ENCODE measurements at regions not wholly inside any gene's neighbourhood (a gene's known extent, or its start where the extent isn't known, plus 50 kb on each side); places are given as distances from the start of the nearest gene placed in this dataset.

- no peak for DNase-seq
- Histone ChIP-seq H3K36me3 (no peaks in the 10 kb centered on the region), H3K4me3 (no peak overlapping the region), H3K9me3 (no peaks in the 10 kb centered on the region), H3K27me3 (peaks cover 0 to 2% of the 10 kb centered on the region in 2 donors), H3K27ac (no peak overlapping the region), H3K4me1 (no peaks in the 10 kb centered on the region)
- TF ChIP-seq CTCF (IDR thresholded peaks at IDR 0.05), result no peak
- intact Hi-C loops (cut with DNase I; ENCODE audit: low total_unique reads), result no loop called here
These were observed 306.9 kb upstream of the PPARGC1A start for GRCh38 chr4:24196785-24197184.

GRCh38 chr4:24195991-24196736 is 306.3 kb upstream of the PPARGC1A start:
- H3K27me3 ChIP-seq, result peaks cover 0 to 2% of the 10 kb centered on the region in 2 donors
- no peak for TF ChIP-seq CTCF (IDR thresholded peaks at IDR 0.05)
- no peaks in the 10 kb centered on the region for H3K9me3 ChIP-seq
- no peak for DNase-seq
- intact Hi-C loops (cut with DNase I; ENCODE audit: low total_unique reads), result no loop called here
- H3K4me1 ChIP-seq, result no peaks in the 10 kb centered on the region
- no peaks in the 10 kb centered on the region for H3K36me3 ChIP-seq
- no peak overlapping the region for H3K27ac ChIP-seq
- H3K4me3 ChIP-seq, result no peak overlapping the region

- Histone ChIP-seq H3K4me3 (no peak overlapping the region), H3K27ac (no peak overlapping the region)
- intact Hi-C loops (cut with DNase I; ENCODE audit: low total_unique reads), result no loop called here
These were observed 302.3 kb upstream of the PPARGC1A start for GRCh38 chr4:24192018-24192641.

GRCh38 chr4:24190761-24191695 is 301.2 kb upstream of the PPARGC1A start:
- H3K27ac ChIP-seq, result no peak overlapping the region
- peaks cover 0 to 2% of the 10 kb centered on the region in 2 donors for H3K27me3 ChIP-seq
- H3K4me1 ChIP-seq, result no peaks in the 10 kb centered on the region
- no peak for TF ChIP-seq CTCF (IDR thresholded peaks at IDR 0.05)
- intact Hi-C loops (cut with DNase I; ENCODE audit: low total_unique reads), result no loop called here
- H3K4me3 ChIP-seq, result no peak overlapping the region
- no peaks in the 10 kb centered on the region for H3K36me3 ChIP-seq
- H3K9me3 ChIP-seq, result no peaks in the 10 kb centered on the region
- DNase-seq, result no peak

More at GRCh38 chr4:24192018-24192641, 302.3 kb upstream of the PPARGC1A start:
- H3K4me1 ChIP-seq, result no peaks in the 10 kb centered on the region
- no peak for TF ChIP-seq CTCF (IDR thresholded peaks at IDR 0.05)
- H3K27me3 ChIP-seq, result peaks cover 0 to 2% of the 10 kb centered on the region in 2 donors
- no peaks in the 10 kb centered on the region for H3K9me3 ChIP-seq
- H3K36me3 ChIP-seq, result no peaks in the 10 kb centered on the region
- no peak for DNase-seq

- Histone ChIP-seq H3K27ac (no peak overlapping the region), H3K9me3 (no peaks in the 10 kb centered on the region), H3K27me3 (no peaks in the 10 kb centered on the region), H3K36me3 (no peaks in the 10 kb centered on the region), H3K4me3 (no peak overlapping the region), H3K4me1 (no peaks in the 10 kb centered on the region)
- intact Hi-C loops (cut with DNase I; ENCODE audit: low total_unique reads), result no loop called here
- DNase-seq, result no peak
- TF ChIP-seq CTCF (IDR thresholded peaks at IDR 0.05), result no peak
These were observed 298.6 kb upstream of the PPARGC1A start for GRCh38 chr4:24188459-24188858.

All from tibial artery (tissue), 4 donors.